Endothelial cell of umbilical vein (primary cell): ENCODE measurements at regions not wholly inside any gene's neighbourhood (a gene's known extent, or its start where the extent isn't known, plus 50 kb on each side); places are given as distances from the start of the nearest gene placed in this dataset.

Experiments used
- BruUV-seq: library from RNA; stranded (reverse); fragments of 400-500 nt; replicated peaks from 2 replicates; lab custom pipeline; 2021; lab: Mats Ljungman, UMichigan
- CTCF ChIA-PET: fragments of 300-600, 350-600 bp; sonication (Branson Sonifier 250); formaldehyde crosslinking; loops from one replicate; lab custom pipeline; 2021; ENCODE audit warnings: antibody characterized with exemption, inconsistent platforms; lab: Charles Lee
- POLR2A ChIA-PET: fragments of 300-600, 350-600 bp; sonication (Branson Sonifier 250); formaldehyde crosslinking; loops from one replicate; lab custom pipeline; 2021; ENCODE audit warnings: antibody characterized with exemption, inconsistent platforms; lab: Charles Lee
- DNase-seq: peaks from one replicate; pipeline ENCODE4 v3.0.0-alpha.2; 2011; ENCODE audit warnings: low read depth, low spot score
- FAIRE-seq: peaks from 2 replicates; lab custom pipeline; 2011; peaks lifted over from hg19 to GRCh38; lab: Jason Lieb, UNC
- H2AFZ ChIP-seq: 2 replicates; pipeline ENCODE4 v1.6.0; 2012; ENCODE audit warnings: low read depth, low read length, control low read depth, inconsistent platforms
- H3K27ac ChIP-seq: 2 replicates; pipeline ENCODE4 v1.5.1; 2011; ENCODE audit warnings: low read depth, mild to moderate bottlenecking, control low read depth, low read length, moderate library complexity; ENCODE audit not compliant: insufficient read depth
- H3K27me3 ChIP-seq, 2 experiments: 2 replicates each; pipeline versions ENCODE4 v1.6.0 to v1.6.1; 2011; ENCODE audit warnings: low read length in 2 of 2, mixed read lengths in 1 of 2; ENCODE audit not compliant: control insufficient read depth in 2 of 2, insufficient read depth in 2 of 2
- H3K36me3 ChIP-seq, 2 experiments: 2 replicates in 1 of 2; 3 replicates in 1 of 2; pipeline ENCODE4 v1.5.1; 2011; ENCODE audit warnings: low read length in 2 of 2, mild to moderate bottlenecking in 1 of 2, moderate library complexity in 1 of 2; ENCODE audit not compliant: control insufficient read depth in 2 of 2, insufficient read depth in 2 of 2; ENCODE audit errors: extremely low read depth in 1 of 2
- H3K4me1 ChIP-seq: 3 replicates; pipeline ENCODE4 v1.5.1; 2011; ENCODE audit warnings: mild to moderate bottlenecking, low read length; ENCODE audit not compliant: control insufficient read depth, insufficient read depth; ENCODE audit errors: extremely low read depth
- H3K4me2 ChIP-seq: 2 replicates; pipeline ENCODE4 v1.6.1; 2011; ENCODE audit warnings: low read length, control low read depth, mixed read lengths; ENCODE audit not compliant: insufficient read depth
- H3K4me3 ChIP-seq, 3 experiments: fragments of 200-600 bp in 1 of 3; sonication (generic), shearing (Covaris generic) in 1 of 3; replicated peaks in 1 of 3; 2 replicates each; pipeline ENCODE4 v1.5.1; 2011 to 2016; ENCODE audit warnings: control low read depth in 3 of 3, low read length in 3 of 3, mild to moderate bottlenecking in 2 of 3, inconsistent platforms in 1 of 3, low read depth in 1 of 3, moderate library complexity in 1 of 3; ENCODE audit not compliant: insufficient read depth in 1 of 3
- H3K79me2 ChIP-seq: 2 replicates; pipeline ENCODE4 v1.6.0; 2012; ENCODE audit warnings: low read length, inconsistent platforms; ENCODE audit not compliant: control insufficient read depth, insufficient read depth
- H3K9ac ChIP-seq: replicated peaks from 2 replicates; pipeline ENCODE3; 2011; ENCODE audit warnings: low read length, control low read depth; ENCODE audit not compliant: insufficient read depth; ENCODE audit errors: extremely low read depth
- H3K9me1 ChIP-seq: replicated peaks from 3 replicates; pipeline ENCODE4 v1.6.0; 2011; ENCODE audit warnings: mild to moderate bottlenecking, low read length; ENCODE audit not compliant: control insufficient read depth, insufficient read depth; ENCODE audit errors: extremely low read depth
- H3K9me3 ChIP-seq: replicated peaks from 2 replicates; pipeline ENCODE4 v1.5.1; 2012; ENCODE audit warnings: low read length, inconsistent platforms; ENCODE audit not compliant: control insufficient read depth, insufficient read depth
- H4K20me1 ChIP-seq: replicated peaks from 2 replicates; pipeline ENCODE3; 2011; ENCODE audit warnings: mild to moderate bottlenecking, low read length; ENCODE audit not compliant: control insufficient read depth, insufficient read depth; ENCODE audit errors: extremely low read depth
- EZH2 ChIP-seq: IDR thresholded peaks from 2 replicates; pipeline ENCODE4 v1.6.1; 2012; ENCODE audit warnings: borderline replicate concordance, low read depth, mild to moderate bottlenecking, moderate library complexity, low read length, inconsistent platforms; ENCODE audit not compliant: severe bottlenecking
- FOS ChIP-seq: IDR thresholded peaks from 2 replicates; pipeline ENCODE4 v1.6.1; 2011; ENCODE audit warnings: mild to moderate bottlenecking, low read length, moderate library complexity, borderline replicate concordance; ENCODE audit not compliant: insufficient read depth
- GATA2 ChIP-seq: IDR thresholded peaks from 2 replicates; pipeline ENCODE4 v1.7.0; 2011; ENCODE audit warnings: low read depth, mild to moderate bottlenecking, moderate library complexity, mixed read lengths, low read length; ENCODE audit not compliant: insufficient read length, insufficient read depth
- JUN ChIP-seq: IDR thresholded peaks from 2 replicates; pipeline ENCODE4 v1.6.1; 2011; ENCODE audit warnings: borderline replicate concordance, low read depth; ENCODE audit not compliant: insufficient read length, insufficient read depth
- MYC ChIP-seq: IDR thresholded peaks from one replicate; pipeline ENCODE4 v1.6.1; 2011; ENCODE audit warnings: mild to moderate bottlenecking, low read depth, low read length
- POLR2A ChIP-seq: IDR thresholded peaks from 2 replicates; pipeline ENCODE4 v1.6.1; 2012; ENCODE audit warnings: low read depth, mild to moderate bottlenecking, control low read depth, low read length
- POLR2AphosphoS5 ChIP-seq: IDR thresholded peaks from 2 replicates; pipeline ENCODE4 v1.6.1; 2012; ENCODE audit warnings: low read depth, mild to moderate bottlenecking, control low read depth, low read length, moderate library complexity; ENCODE audit not compliant: insufficient read depth
- dilution Hi-C: fragments of 300-500 bp; cut with MboI; formaldehyde crosslinking; loops from one replicate; pipeline ENCODE4 v1.15.0; 2019; ENCODE audit warnings: low sequenced_read_pairs; ENCODE audit not compliant: extremely low pct_ligation_motif_present
- intact Hi-C: fragments of 100-400 bp; cut with micrococcal nuclease; formaldehyde crosslinking; loops from one replicate; pipeline ENCODE4 v1.10.0; 2022
- TF ChIP-seq, protein P1 (sequence below): IDR thresholded peaks from 2 replicates; pipeline ENCODE4 v1.6.1; 2011; ENCODE audit not compliant: insufficient read depth, insufficient read length
- TF ChIP-seq, protein P2 (sequence below), 2 donors: IDR thresholded peaks; 1 replicate in 1 of 2; 2 replicates in 1 of 2; pipeline ENCODE4 v1.5.1; 2011; ENCODE audit warnings: low read length in 2 of 2, mild to moderate bottlenecking in 2 of 2, moderate library complexity in 2 of 2, control low read depth in 1 of 2, inconsistent platforms in 1 of 2, low read depth in 1 of 2; ENCODE audit not compliant: insufficient read depth in 1 of 2; ENCODE audit errors: extremely low read depth in 1 of 2

DNA sequence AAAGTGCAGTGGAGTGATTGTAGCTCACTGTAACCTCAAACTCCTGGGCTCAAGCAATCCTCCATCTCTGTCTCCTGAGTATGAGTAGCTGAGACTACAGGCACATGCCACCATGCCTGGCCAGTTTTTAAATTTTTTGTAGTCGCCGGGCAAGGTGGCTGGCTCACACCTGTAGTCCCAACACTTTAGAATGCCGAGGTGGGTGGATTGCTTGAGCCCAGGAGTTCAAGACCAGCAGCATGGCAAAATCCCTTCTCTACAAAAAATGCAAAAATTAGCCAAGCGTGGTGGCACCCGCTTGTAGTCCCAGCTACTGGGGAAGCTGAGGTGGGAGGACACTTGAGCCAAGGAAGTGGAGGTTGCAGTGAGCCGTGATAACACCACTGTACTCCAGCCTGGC, 219.5 kb downstream of the KLHL28 start:
- dilution Hi-C loops: no loop called here
- CTCF ChIA-PET: no interaction called here

More for the DNA sequence above, 219.5 kb downstream of the KLHL28 start:
- FAIRE-seq (no peak), DNase-seq (no peak)
- Histone ChIP-seq H3K4me2 (no peak overlapping the region), H3K27me3 (no peaks in the 10 kb centered on the region), H2AFZ (no peak overlapping the region), H3K79me2 (no peaks in the 10 kb centered on the region), H3K4me3 (no peak overlapping the region), H3K4me1 (no peaks in the 10 kb centered on the region), H4K20me1 (no peaks in the 10 kb centered on the region), H3K9me1 (no peaks in the 10 kb centered on the region), H3K27ac (no peak overlapping the region), H3K9ac (no peak overlapping the region), H3K9me3 (no peaks in the 10 kb centered on the region), H3K36me3 (no peaks in the 10 kb centered on the region)
- intact Hi-C loops: no loop called here
- POLR2A ChIA-PET: no interaction called here
- TF ChIP-seq MYC (no peak), POLR2AphosphoS5 (no peak), JUN (no peak), GATA2 (no peak), FOS (no peak), EZH2 (no peak), POLR2A (no peak)
- TF ChIP-seq, protein P1, sequence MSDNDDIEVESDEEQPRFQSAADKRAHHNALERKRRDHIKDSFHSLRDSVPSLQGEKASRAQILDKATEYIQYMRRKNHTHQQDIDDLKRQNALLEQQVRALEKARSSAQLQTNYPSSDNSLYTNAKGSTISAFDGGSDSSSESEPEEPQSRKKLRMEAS: no peak
- TF ChIP-seq, protein P2, sequence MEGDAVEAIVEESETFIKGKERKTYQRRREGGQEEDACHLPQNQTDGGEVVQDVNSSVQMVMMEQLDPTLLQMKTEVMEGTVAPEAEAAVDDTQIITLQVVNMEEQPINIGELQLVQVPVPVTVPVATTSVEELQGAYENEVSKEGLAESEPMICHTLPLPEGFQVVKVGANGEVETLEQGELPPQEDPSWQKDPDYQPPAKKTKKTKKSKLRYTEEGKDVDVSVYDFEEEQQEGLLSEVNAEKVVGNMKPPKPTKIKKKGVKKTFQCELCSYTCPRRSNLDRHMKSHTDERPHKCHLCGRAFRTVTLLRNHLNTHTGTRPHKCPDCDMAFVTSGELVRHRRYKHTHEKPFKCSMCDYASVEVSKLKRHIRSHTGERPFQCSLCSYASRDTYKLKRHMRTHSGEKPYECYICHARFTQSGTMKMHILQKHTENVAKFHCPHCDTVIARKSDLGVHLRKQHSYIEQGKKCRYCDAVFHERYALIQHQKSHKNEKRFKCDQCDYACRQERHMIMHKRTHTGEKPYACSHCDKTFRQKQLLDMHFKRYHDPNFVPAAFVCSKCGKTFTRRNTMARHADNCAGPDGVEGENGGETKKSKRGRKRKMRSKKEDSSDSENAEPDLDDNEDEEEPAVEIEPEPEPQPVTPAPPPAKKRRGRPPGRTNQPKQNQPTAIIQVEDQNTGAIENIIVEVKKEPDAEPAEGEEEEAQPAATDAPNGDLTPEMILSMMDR (IDR thresholded peaks at IDR 0.05; ENCODE audit: extremely low read depth in 1 of 2, insufficient read depth in 1 of 2, low read depth in 1 of 2, low read length in 2 of 2): no peak
- no TSS peak for BruUV-seq
